Stimulated activated CD4-positive, alpha-beta T cell treated with anti-CD3 and anti-CD28 coated beads, Interleukin-2, amount 100 ng/mL, for 24 hours (primary cell): ENCODE measurements at regions not wholly inside any gene's neighbourhood (a gene's known extent, or its start where the extent isn't known, plus 50 kb on each side); places are given as distances from the start of the nearest gene placed in this dataset.

Experiments
- DNase-seq, 2 donors: peaks; one replicate each; pipeline ENCODE4 v3.0.0-alpha.2; 2020

DNA sequence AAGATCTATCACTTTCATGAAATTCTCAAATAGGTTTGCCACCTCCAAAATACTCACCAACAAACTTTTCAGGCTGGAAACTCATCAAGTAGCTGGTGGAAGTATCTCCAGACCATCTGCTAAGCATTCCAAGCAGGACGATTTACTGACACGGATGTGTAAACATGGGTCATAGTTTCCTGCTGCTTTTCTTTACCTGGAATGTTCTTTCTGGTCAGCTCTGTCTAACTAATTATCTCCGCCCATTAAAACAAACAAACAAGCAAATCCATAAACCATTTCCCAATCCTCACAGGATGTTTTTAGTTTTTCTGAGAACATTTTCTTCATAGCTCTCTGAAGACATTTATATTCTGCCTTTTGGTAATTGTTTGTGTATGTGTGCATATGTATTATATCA is 397.0 kb downstream of the METTL15 start:
- no peak for DNase-seq

- no peak for DNase-seq
These were observed 396.4 kb downstream of the METTL15 start for GRCh38 chr11:28504555-28505110.

DNA sequence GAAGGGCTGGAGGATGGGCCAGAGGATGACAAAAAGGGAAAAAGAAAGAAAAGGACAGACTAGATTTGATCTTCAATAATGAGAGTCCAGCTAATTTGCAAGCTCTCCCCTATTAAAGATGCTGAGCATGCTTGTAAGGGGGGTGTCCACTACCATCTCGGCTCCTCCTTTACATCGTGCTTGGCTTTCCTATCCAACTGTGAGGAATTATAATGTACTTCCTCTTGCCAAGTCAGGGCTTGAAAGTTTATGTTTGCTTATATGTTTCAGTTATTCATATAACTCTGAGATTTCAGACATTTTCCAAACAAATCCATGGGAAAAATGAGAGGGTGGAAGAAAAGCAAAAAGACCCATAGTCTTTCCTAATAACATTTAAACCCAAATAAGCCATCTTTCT is 387.1 kb downstream of the METTL15 start:
- DNase-seq: no peak

DNA sequence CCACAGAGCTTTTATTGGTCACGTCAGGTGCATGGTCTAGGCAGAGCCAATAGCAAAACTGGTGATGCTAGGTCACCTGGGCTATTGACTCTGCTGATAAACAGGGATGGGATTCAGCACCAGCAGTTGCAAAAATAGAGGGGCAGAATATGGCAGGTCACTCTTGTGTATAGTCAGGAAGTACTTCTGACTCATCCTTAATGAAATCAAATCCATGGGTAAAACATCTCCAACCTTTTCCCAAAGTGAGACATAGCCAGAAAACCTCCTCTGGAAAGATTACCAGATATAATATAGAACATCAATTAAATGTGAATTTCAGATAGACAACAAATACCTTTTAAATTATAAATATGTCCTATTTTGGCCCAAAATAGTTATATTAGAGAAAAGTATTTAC is 383.2 kb downstream of the METTL15 start:
- DNase-seq: no peak

DNA sequence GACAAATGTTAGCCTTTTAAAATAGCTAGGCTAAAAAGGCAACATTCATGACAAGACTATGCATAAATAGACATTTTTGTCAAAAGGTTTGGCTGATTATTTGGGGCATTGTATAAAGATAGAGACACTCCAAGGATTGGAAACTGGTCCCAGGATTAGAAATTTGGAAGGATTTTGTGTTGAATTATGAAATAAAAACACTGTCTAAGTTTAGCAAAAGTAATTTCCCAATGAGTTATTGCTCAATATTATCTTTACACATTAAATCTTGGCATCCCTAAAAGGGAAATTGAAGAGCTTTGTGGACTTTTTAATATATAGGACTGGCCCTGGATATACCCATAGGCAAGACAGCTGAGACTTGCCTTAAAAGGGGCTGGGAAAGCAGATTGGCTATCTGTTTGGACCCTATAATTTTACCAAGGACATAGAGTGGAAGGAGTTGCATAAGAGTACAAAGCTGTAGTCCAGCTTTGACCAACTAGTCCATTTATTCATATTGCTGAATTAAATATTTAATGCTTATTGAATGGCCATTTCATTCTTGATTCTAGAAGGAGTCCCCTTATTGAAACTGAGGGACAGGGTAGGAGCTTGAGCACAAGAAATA is 382.7 kb downstream of the METTL15 start:
- no peak for DNase-seq

GRCh38 chr11:28488336-28488735 is 380.1 kb downstream of the METTL15 start:
- no peak for DNase-seq

- DNase-seq: no peak
These were observed 375.1 kb downstream of the METTL15 start for GRCh38 chr11:28483072-28483867.

DNA sequence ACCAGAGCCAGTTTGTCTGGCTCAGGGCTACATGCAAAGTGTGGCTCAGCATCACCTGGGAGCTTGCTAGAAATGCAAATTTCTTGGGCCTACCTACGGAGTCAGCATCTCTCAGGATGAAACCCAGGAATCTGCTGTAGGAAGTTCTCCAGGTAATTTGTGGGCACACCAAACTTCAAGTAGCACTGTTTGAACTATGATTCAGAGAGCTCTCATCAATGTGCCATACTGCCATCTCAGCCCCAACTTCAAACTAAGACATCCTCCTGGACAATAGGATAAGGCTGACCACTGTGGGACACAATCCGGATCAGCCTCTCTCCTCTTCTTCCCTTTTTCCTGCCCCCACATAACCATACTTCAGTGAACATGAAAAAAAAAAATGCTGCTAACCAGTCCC is 374.5 kb downstream of the METTL15 start:
- no peak for DNase-seq

DNA sequence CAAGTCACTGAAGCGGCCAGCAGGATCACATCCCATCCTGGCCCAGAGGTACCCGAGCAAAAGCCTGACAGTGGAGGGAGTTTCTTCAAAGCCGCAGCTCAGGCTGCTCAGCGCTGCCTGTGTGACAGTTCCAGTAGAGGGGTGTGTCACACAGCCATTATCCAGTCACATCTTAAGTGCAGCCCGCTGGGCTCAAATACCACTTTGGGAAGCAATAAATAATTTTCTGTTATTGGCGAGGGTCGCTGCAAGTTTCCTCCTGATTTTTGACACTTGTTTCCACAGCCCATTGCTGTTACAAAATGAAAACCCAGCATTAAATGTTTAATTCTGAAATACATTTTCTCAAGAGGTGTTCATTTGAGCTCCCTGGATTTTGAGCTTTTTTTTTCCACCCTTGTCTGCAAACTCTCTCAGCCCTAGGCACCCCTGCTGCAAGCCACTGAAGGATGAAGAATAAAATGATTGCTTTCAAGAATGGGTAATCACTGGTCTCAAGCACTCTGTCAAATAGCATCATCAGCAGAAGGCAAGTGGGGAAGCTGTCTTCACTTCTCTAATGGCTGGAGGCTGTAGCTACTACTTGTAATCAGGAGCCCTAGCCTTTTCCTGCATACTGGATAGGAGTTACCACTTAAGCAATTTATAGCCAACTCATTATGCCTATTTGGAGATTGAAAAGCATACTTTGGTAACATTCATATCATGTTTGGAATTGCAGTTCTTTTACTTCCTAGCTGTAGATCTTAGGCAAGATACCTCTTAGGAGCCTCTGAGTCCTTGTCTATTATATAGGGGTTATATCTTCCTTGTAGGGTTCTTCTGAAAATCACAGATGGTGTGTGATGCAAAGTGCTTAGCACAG is 373.7 kb downstream of the METTL15 start:
- no peak for DNase-seq

DNA sequence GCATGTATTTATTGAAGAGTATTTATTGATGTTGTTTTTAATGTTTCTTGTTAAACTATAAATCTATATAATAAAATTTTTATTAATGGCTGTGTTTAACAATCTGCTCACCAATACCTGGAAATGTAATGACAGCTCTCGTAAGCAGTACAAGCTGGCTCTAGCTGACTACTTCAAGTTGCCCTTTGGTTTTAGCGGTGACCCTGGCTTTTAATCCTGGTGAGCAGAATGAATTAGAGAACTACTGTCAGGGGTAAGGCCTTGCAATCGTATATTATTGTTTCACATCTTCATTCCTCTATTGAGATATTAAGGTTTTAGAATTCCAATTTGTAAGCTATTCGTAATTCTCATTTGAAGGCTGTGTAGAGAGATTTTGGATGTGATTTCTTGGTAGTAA is 372.2 kb downstream of the METTL15 start:
- DNase-seq: no peak

DNA sequence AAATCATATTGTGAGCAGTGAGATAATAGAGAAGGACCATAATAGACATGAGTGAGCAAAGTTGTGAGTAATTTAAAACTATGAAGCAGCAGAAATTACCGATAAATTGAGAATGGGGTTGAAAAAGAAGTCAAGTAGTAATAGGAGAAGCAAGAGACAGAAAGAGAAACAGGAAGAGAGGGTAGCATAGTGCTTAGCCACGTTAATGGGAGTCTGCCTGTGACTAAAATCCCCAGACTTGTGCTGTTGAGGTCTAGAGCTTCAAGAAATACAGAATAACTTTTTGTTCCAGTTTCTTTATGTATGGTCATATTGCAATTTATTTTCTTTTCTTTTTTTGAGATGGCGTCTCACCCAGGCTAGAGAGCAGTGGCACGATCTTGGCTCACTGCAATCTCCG is 368.7 kb downstream of the METTL15 start:
- DNase-seq: no peak

- no peak for DNase-seq
These were observed 367.9 kb downstream of the METTL15 start for GRCh38 chr11:28476049-28476448.

DNA sequence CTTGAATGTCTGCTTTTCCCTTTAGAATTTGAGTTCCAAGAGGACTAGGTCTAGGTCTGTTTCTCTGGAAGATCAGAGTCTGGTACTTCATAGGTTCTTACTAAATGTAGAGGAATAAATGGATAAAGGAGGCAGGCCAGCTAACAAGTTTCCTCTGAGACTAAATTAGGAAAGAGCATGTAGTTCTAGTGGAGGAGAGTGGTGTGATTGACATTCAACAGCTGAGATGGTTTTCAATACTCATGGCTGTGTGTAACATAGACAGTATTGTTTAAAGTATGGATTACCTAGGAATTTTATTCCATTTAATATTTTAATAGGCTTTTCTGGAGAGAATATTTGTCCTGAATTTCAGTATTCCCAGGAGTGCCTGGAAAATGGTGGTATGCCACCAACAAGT is 364.7 kb downstream of the METTL15 start:
- DNase-seq: no peak

GRCh38 chr11:28471537-28471936 is 363.3 kb downstream of the METTL15 start:
- DNase-seq: no peak

GRCh38 chr11:28470180-28470579 is 362.0 kb downstream of the METTL15 start:
- no peak for DNase-seq

DNA sequence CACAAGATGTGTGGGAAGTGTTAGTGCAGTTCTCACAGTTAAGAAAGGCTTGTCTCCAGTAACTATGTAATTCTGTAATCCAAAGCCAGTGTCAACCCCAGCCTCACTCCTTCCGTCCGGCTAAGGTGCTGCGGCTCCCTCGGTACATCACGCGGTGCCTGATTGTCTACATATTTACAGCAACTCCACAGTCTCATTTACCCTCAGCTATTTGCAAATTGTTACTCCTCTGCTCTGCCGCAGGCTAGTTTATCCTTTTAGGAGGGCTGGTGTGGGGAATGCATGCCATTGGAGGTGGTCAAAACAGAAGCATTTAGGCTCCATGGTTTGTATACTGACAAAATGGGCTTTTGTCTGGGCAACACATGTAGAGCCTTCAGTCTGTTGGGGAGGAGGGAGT is 358.3 kb downstream of the METTL15 start:
- DNase-seq: no peak

DNA sequence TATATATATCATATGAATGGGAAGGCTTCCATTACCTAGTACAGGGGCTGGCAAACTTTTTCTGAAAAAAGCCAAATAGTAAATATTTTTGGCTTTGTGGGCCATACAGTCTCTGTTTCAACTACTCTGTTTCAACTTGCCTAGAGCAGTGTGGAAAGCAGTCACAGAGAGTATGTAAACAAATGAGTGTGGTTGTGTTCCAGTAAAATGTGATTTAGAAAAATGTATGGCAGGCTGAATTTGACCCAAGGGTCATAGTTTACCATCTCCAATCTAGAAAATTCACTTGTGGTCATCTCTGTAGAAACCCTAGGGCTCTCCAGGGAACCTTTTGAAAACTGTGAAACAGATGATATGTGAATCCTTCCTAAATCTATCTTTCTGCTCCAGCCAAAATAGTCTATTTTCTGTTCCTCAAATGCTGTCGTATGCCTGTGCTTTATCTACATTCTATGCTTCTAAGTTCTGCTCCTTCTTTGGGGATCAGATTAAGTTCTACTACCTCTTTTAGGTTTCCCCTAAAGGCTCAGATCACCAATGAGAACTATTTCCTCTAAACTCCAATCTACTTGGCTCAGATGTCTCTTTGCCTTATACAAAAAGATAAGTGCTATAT is 356.2 kb downstream of the METTL15 start:
- no peak for DNase-seq

DNA sequence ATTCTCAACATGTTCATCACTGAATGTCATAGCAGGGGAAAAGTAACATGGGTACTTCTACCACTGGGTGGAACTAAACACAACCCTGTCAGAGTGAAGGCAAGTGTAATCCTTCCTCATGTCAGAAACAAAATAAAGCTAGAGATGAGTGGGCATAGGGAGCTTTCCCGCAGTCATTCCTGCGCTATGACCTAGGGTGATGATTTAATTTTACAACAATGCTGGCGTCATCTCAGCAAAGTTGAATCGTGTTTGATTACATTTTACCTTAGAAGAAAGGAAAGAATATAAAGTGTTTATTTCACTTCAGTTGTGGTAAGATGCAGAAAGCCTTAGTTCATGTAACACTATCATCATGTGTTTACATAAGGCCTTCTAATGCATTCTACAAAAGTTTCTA is 355.6 kb downstream of the METTL15 start:
- no peak for DNase-seq

GRCh38 chr11:28461846-28462245 is 353.7 kb downstream of the METTL15 start:
- DNase-seq: no peak

DNA sequence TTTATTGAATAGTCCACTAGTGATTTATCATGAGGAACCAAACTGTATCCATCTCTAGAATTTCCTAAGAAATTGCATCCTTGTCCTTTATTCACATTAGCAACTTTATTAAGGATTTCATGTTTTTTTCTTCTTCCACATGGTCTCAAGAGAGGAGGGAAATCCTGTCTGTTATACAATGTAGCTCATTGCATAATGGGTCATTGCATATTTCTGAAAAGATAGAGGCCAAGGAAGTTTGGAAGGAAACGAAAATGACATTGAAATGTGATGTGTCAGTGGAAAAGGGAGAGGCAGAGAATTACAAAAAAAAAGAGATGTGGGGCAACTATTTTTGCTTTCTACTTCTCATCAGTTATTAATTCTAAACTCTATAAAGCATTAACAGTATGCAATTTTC is 353.1 kb downstream of the METTL15 start:
- no peak for DNase-seq

DNA sequence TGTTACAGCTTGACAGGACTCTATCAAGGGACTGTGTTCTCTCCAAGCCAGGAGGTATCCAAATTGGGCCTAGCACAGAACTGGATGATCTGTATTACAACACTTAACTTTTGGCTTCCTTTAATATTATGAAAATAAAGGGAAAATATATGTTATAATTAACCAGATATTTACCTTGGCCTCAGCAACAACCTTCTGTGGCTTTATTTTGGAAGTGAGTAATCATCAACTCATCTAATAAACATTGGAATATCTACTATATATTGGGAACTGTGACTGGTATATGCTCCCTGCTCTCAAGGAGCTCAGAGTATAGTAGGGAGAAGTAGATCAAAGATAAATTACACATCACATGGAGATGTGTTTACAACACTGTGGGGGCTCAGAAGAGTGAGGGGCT is 352.2 kb downstream of the METTL15 start:
- DNase-seq: no peak

DNA sequence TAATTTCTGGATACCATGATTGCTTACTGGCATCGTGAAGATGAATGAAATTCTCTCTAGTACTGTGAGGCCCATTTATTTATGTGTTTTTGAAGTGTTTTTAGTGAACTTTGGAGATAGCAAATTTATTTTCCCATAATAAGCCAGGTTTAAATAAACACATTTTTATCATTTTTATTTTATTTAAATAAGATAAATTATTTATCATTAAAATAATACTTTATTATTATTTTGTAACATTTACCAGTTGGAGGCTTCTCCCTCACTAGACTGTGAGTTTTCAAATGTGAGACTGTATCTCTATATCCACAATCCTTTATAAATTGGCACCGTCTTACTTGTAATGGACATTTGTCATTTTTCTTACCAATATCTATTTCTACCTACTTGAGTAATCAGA is 351.7 kb downstream of the METTL15 start:
- DNase-seq: no peak

DNA sequence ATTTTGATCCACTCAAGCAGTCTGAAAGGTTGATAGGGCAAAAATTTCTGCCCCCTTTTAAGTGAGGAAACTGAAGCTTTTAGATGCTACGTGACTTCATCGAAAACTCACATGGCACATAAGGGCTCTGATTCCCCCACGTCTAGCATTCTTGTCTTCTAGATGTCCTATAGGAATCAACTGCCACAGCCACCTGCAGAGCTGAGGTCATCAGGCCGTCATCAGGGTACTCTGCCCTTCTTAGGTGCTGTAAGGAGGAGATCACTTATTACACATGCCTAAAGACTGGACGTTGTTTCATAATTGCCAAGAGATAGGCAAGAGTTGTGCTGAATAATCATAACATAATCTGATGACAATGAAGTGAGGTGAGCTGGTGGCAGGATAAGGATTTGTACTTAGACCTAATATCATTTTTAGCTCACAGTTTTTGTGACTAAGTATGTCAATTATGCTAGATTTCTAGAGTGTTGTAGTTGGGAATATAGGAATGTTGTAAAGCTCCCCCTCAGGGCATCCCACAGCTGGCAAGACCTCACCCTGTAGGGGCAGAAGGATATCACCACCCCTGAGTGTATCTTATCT is 349.4 kb downstream of the METTL15 start:
- DNase-seq: no peak
